ENCODE measurements at regions not wholly inside any gene's neighbourhood (a gene's known extent, or its start where the extent isn't known, plus 50 kb on each side); places are given as distances from the start of the nearest gene placed in this dataset.

- no peak for TF ChIP-seq ETS1 (IDR thresholded peaks at IDR 0.05)
- TF ChIP-seq ZNF331 (CRISPR knock-in tag; IDR thresholded peaks at IDR 0.05; ENCODE audit: low read depth) = no peak
- no peak for TF ChIP-seq POLR2AphosphoS5 (IDR thresholded peaks at IDR 0.05; ENCODE audit: low read depth)
- no peak for TF ChIP-seq ZNF114 (CRISPR knock-in tag; IDR thresholded peaks at IDR 0.05)
- no peak for TF ChIP-seq STAT1 (IDR thresholded peaks at IDR 0.05; ENCODE audit: unreplicated experiment)
Measured at GRCh38 chr13:89029062-89029461, 1357.9 kb downstream of the SLITRK5 start (continued).

- TF ChIP-seq EZH2phosphoT487 (IDR thresholded peaks at IDR 0.05; ENCODE audit: unreplicated experiment) = no peak
- TF ChIP-seq ETS1 (IDR thresholded peaks at IDR 0.05) = no peak
- no peak for TF ChIP-seq ZNF331 (CRISPR knock-in tag; IDR thresholded peaks at IDR 0.05; ENCODE audit: low read depth)
- TF ChIP-seq POLR2AphosphoS5 (IDR thresholded peaks at IDR 0.05; ENCODE audit: low read depth) = no peak
- Mint-ChIP-seq H3K4me3 (no peak overlapping the region), H3K27me3 (ENCODE audit: insufficient read depth, low read depth, poor library complexity) (no peaks in the 10 kb centered on the region), H3K9me3 (peaks cover 25% of the 10 kb centered on the region), H3K27ac (no peak overlapping the region), H3K4me1 (no peaks in the 10 kb centered on the region), H3K36me3 (ENCODE audit: low read depth) (peaks cover 21% of the 10 kb centered on the region)
- H2AFZ ChIP-seq = no peak overlapping the region
- H3K9me2 ChIP-seq (ENCODE audit: insufficient read depth) = no peaks in the 10 kb centered on the region; the same call in 1 of the 2 replicates
- H3K4me1 ChIP-seq (ENCODE audit: insufficient read depth) = no peaks in the 10 kb centered on the region
- ATAC-seq (no peak), DNase-seq (ENCODE audit: low spot score) (no peak)
- no peak overlapping the region for H3K4me3 ChIP-seq
- no peak overlapping the region for H3K4me2 ChIP-seq
- no peak overlapping the region for H3K27ac ChIP-seq (ENCODE audit: low read depth)
- H3K79me2 ChIP-seq (replicated peaks; ENCODE audit: insufficient read depth) = no peaks in the 10 kb centered on the region
- no peaks in the 10 kb centered on the region for H3K27me3 ChIP-seq (ENCODE audit: insufficient read depth)
- H3K36me3 ChIP-seq (ENCODE audit: insufficient read depth) = 0 out of 2 replicates have a peak, but pooled peaks cover 3% of the 10 kb centered on the region
- H4K20me1 ChIP-seq (replicated peaks; ENCODE audit: insufficient read depth) = no peaks in the 10 kb centered on the region
- H3F3A ChIP-seq (replicated peaks; ENCODE audit: low read depth) = no peaks in the 10 kb centered on the region
Measured at GRCh38 chr13:89034015-89034414, 1362.8 kb downstream of the SLITRK5 start.

GRCh38 chr13:89052699-89053098 lies 1381.5 kb downstream of the SLITRK5 start:
- Histone ChIP-seq H3K27ac (ENCODE audit: low read depth) (no peak overlapping the region), H3K27me3 (ENCODE audit: insufficient read depth) (no peaks in the 10 kb centered on the region), H3K4me3 (no peak overlapping the region), H2AFZ (no peak overlapping the region), H3F3A (replicated peaks; ENCODE audit: low read depth) (no peaks in the 10 kb centered on the region), H4K20me1 (replicated peaks; ENCODE audit: insufficient read depth) (no peaks in the 10 kb centered on the region), H3K79me2 (replicated peaks; ENCODE audit: insufficient read depth) (no peaks in the 10 kb centered on the region), H3K9me2 (ENCODE audit: insufficient read depth) (peaks cover 19% of the 10 kb centered on the region), H3K36me3 (ENCODE audit: insufficient read depth) (no peaks in the 10 kb centered on the region), H3K4me2 (no peak overlapping the region), H3K4me1 (ENCODE audit: insufficient read depth) (no peaks in the 10 kb centered on the region)
- no peak for ATAC-seq
- Mint-ChIP-seq H3K36me3 (ENCODE audit: low read depth) (no peaks in the 10 kb centered on the region), H3K27me3 (ENCODE audit: insufficient read depth, low read depth, poor library complexity) (peaks cover 5% of the 10 kb centered on the region), H3K4me3 (no peak overlapping the region), H3K27ac (no peak overlapping the region), H3K4me1 (no peaks in the 10 kb centered on the region), H3K9me3 (no peaks in the 10 kb centered on the region)
- DNase-seq (ENCODE audit: low spot score) = no peak
- TF ChIP-seq EZH2 (IDR thresholded peaks at IDR 0.05; ENCODE audit: low read depth, unreplicated experiment) (no peak), CREB1 (CRISPR knock-in tag; IDR thresholded peaks at IDR 0.05; ENCODE audit: low read depth) (no peak), JUNB (IDR thresholded peaks at IDR 0.05; ENCODE audit: unreplicated experiment) (no peak), NANOG (IDR thresholded peaks at IDR 0.05; ENCODE audit: borderline replicate concordance) (no peak), EZH2phosphoT487 (IDR thresholded peaks at IDR 0.05; ENCODE audit: unreplicated experiment) (no peak), ZNF462 (CRISPR knock-in tag; IDR thresholded peaks at IDR 0.05) (no peak), ZNF331 (CRISPR knock-in tag; IDR thresholded peaks at IDR 0.05; ENCODE audit: low read depth) (no peak)

Measured in GM23338 (cell line).